ENCODE measurements at regions not wholly inside any gene's neighbourhood (a gene's known extent, or its start where the extent isn't known, plus 50 kb on each side); places are given as distances from the start of the nearest gene placed in this dataset.
"Not testable (repeated sequence)": the region's sequence is repeated elsewhere in the genome, so short reads cannot be mapped to it uniquely, and the experiment has no call there.

DNA sequence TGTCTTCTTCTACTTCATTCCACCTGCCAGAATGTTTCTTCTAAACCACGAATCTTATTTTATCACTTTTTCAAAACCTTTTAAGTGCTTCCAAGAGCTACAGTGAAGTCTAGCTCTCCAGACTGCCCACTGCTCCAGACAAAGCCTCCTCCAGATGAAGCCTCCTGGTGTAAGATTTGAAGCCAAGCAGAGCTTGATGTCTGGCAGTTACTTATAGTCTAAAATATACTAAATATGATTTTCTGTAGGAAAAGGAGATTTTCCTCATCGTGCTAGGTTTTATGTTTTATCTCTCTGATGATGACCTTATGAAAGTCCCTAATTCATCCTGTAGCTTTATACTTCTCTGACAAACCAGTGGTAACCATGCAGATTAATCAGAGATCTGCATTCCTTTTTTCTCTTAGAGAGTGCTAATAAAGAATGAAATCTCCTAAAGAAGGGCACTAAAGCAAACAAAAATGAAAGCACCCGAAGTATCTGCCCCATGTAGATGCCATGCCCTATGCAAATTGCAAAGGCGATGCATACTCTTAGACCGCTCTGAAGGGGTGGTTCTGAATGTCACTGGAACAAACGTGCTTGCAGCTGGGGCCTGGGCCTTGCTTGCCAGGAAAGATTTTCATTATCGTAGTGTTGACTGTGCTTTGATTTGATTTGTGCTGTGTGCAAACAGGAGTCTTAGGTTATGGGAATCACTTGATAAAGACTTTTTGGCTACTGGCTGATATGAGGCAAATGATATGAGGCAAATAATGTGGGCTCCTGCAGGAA lies 314.2 kb downstream of the PID1 start:
- DNase-seq = no peak
- in situ Hi-C loops (cut with MboI; ENCODE audit: low pct_unique_long_range_greater_than_20kb, low sequenced_read_pairs) = no loop called here

DNA sequence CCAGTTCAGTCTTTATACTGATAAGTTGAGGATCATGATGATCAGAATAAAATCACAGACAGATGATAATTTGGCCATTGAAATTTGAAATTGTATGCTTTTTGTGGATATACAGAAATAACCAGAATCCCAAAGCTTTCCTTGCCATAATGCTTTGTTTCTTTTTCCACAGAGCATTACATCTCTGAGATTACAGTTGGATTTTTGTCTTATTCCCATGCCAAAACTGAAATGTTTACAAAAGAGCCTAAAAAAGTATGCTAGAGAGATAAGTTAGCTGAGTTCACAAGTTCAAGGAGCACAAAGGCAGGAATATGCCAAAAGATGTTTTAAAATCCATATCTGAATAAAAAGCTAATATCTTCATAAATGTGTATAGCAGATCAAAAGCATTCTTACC lies 321.3 kb downstream of the PID1 start:
- DNase-seq = no peak
- in situ Hi-C loops (cut with MboI; ENCODE audit: low pct_unique_long_range_greater_than_20kb, low sequenced_read_pairs) = no loop called here

DNA sequence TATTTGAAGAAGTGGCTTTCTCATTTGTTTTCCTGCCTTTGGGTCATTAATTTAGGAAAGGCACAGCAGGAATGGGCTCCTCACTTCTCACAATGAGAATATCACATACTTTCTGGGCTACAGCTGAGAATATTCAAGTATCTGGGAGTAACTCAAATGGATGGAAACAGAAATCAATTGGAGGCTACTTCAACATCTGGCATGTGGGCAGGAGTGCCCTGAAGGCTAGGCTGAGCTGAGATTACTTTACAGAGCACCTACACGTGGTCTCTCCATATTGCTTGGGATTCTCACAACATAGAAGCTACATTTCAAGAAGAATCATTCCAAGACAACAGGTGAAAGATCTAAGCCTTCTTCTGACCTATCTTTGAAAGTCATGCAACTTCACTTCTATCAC lies 325.4 kb downstream of the PID1 start:
- DNase-seq = no peak
- in situ Hi-C loops (cut with MboI; ENCODE audit: low pct_unique_long_range_greater_than_20kb, low sequenced_read_pairs) = no loop called here

DNA sequence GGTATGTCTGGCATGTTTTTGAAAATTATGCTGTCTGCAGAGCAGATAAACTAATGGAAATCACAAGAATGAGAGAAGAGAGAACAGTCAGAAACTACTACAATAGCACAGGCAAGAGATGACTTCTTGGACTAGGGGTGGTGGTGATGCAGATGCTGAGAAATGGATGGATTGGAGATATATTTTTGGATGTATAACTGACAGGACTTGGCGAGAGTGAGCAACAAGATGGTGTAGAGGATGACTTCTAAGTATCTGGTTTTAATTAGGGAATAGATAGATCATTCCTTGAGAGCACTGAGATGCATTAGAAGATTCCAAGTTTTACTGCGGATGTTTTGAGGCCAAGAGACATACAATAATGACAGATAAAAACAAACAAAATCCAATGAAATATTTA lies 328.2 kb downstream of the PID1 start:
- no peak for DNase-seq
- in situ Hi-C loops (cut with MboI; ENCODE audit: low pct_unique_long_range_greater_than_20kb, low sequenced_read_pairs) = no loop called here

DNA sequence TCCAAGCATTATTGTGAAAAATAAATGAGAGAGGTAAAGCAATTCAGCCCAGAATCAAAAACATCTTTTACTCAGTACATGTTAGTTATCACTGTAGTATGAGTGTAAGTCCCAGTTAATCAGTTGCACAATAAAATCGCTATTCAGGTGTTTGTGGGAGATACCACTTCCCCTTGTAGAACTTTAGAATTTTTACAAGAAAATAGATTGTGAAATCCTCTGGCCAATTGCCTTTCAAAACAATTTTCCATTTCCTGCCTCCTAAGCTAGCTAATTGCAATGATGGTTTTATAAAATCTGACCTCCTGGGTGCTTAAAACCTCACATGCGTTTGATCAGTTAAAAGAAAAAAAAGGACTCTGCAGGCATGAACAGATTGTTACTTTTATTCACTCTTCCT lies 332.5 kb downstream of the PID1 start:
- in situ Hi-C loops (cut with MboI; ENCODE audit: low pct_unique_long_range_greater_than_20kb, low sequenced_read_pairs) = no loop called here
- DNase-seq = peak; percentile 20

DNA sequence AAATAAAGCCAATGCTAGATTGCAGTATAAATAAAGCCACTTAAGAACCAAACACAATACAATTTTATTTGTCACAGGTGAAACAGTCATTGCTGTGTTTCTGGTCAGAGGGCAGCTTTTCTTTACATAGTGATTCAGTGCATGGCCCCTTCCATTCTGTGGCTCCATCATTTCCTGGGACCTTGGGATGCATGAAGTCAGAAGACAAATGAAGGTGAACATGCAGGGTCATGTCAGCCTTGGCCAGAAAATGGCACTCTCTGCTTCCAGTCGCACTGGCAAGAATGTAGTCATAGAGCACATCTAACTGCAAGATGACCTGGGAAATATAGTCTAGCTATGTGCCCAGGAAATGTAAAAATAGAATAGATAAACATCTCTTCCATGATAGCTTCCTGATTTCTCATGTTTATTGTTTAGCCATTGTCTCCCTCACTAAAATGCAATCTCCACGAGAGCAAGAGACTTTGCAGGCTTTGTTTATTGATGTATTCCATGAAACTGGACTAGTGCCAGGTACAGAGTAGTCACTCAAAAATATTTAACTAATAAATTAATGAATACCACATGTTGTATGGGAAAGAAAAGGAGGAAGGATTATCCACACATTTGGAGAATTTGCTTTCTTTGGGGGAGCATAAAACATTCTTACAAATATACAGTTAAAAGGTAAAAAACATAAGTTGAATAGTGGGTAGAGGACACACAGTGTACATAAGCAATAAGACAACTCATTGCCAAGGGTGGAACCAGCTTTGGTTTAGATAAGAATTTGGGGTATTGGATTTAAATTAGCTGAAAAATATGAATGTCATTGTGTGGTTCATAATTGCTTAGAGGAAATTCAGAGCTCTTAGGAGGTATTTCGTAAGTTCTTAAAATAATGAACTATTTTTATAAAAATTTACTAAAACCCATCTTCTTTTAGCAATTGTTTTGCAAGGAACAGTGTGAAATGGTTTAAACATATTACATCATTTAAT lies 343.8 kb downstream of the PID1 start:
- in situ Hi-C loops (cut with MboI; ENCODE audit: low pct_unique_long_range_greater_than_20kb, low sequenced_read_pairs) = no loop called here
- DNase-seq = no peak

DNA sequence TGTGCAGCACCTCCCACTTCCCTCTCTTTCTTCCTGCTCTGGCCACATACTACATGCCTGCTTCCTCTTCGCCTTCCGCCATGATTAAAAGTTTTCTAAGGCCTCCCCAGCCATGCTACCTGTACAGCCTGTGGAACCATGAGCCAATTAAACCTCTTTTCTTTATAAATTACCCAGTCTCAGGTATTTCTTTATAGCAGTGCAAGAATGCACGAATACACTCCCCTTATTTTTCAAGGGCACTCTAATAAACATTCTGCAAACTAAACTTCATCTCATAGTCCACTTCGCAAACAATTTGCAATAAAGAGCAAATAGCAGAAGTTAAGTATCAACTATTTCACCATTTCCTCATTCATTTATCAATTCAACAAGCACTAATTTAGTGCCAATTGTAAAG lies 351.3 kb downstream of the PID1 start:
- DNase-seq = no peak
- in situ Hi-C loops (cut with MboI; ENCODE audit: low pct_unique_long_range_greater_than_20kb, low sequenced_read_pairs) = no loop called here

DNA sequence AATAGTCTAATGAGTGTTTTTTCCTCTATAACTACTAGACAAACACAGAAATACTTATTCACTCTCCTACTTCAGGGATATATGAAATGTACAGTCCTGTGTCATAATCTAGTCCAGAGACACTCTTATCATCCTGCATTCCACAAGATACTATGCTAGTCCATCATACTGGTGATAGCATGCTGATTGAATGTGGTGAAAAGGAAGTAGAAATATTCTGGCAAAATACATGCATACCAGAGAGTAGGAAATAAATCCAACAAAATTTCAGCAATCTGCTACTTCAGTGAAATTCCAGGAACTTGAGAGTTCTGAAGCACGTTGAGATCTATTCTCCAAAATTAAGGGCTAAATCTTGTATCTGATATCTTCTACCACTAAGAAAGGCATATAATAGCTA lies 353.9 kb downstream of the PID1 start:
- DNase-seq = no peak
- in situ Hi-C loops (cut with MboI; ENCODE audit: low pct_unique_long_range_greater_than_20kb, low sequenced_read_pairs) = no loop called here

DNA sequence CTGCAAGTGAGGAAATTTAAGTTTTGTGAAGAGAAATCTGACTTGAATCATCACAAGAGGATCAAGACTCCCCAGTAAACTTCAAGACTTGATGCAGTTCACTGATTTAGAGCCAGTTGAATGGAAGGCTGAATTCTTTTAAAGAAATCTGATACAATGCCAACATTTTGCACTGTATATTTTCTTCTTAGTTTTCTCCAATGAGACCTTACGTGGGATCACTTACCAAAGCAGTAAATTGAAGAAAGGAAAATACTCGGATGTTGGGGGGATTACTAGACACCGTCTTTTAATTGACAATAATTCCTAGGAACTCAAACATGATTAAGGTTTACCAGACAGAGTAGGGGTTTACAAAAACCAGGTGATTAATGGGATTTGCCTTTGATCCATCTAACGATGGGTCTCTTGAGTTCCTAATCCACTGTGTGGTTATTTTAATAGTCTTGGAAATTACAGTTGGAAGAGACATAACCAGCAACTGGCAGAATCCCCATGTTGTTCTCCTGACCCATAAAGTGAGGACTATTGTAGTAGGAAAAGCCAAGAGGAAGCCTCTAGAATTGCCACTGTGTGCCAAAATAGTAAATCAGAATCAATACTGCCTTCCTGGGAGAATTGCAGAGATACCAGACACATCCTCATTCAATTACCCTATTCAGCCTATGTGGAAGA lies 354.5 kb downstream of the PID1 start:
- in situ Hi-C loops (cut with MboI; ENCODE audit: low pct_unique_long_range_greater_than_20kb, low sequenced_read_pairs) = no loop called here

DNA sequence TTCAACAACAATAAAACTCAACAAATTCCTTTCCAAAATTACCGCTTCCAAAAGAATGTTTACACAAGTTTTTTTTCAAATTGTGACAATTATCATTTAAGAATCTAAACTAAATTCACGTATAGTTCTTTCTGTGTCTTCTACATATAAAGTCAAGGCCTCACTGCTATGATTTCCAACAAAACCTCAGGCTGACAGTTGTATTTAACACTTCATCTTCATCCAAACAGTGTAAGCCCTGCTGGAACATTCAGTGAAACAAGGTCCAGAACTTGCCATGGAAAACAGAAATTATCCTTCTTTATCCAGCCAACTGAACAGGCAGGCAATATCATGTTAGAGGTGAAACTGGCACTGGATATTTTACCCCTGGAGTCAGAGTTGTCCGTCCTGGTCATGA lies 357.9 kb downstream of the PID1 start:
- in situ Hi-C loops (cut with MboI; ENCODE audit: low pct_unique_long_range_greater_than_20kb, low sequenced_read_pairs) = no loop called here
- DNase-seq = no peak

More for the DNA sequence above, 354.5 kb downstream of the PID1 start:
- DNase-seq = no peak

DNA sequence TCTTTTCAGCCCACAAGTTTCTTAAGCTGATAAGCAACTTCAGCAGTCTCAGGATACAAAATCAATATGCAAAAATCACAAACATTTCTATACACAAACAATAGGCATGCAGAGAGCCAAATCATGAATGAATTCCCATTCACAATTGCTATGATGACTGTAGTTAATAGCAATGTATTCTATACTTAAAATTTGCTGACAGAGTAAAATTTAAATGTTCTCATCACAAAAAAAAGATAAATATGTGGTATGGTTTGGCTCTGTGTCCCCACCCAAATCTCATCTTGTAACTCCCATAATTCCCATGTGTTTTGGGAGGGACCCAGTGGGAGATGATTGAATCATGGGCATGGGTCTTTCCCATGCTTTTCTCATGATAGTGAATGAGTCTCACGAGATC lies 360.2 kb downstream of the PID1 start:
- in situ Hi-C loops (cut with MboI; ENCODE audit: low pct_unique_long_range_greater_than_20kb, low sequenced_read_pairs); DNase-seq: not testable (repeated sequence)

DNA sequence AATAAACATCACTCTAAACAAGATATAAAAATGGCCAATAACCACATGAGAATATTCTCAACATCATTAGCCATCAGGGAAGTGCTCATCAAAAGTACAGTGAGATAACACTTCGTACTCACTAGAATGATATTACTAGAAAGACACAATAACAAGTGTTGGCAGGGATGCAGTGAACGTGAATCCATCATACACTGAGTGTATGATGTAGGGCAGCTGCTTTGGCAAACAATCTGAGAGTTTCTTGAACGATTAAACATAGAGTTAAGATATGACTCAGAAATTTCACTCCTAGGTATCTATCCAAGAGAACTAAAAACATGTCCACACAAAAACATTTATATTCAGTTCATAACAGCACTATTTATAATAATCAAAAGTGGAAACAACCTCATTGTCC lies 368.9 kb downstream of the PID1 start:
- in situ Hi-C loops (cut with MboI; ENCODE audit: low pct_unique_long_range_greater_than_20kb, low sequenced_read_pairs) = no loop called here
- no peak for DNase-seq

DNA sequence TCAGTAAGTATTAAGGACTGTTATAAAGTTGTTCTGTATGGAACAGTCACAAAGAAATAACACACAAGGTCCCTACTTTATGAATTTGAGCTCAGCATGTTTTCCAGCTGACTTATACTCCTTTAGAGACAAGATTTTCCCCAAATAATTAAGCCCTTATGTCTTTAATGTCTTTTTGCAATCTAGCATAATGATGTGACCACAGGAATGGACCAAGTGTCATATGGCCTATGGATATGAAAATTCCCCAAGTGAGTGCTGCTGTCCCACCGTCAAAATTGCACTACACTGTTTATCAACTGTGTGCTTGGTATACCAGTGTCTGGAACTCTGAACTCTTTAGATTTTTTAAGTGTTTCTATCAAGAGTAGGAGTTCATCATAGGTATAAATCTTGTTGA lies 369.6 kb downstream of the PID1 start:
- in situ Hi-C loops (cut with MboI; ENCODE audit: low pct_unique_long_range_greater_than_20kb, low sequenced_read_pairs) = no loop called here
- no peak for DNase-seq

DNA sequence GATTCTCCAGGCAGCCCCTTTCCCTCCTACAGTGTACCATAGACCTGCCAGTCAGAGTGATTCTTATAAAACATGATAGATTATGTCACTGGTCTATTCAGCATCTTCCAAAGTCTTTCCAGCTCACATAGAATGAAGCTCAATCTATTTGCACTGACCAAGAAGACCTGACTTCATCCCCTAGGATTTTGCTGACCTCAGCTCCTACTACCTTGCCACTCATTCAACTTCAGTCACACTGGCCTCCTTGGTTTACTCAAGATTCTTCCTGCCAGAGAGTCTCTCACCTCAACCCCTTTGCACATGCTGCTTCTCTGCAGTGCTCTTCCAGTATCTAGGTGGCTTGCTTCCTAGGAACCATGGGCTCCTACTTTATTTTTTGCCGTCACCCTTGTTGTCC lies 392.9 kb downstream of the PID1 start:
- in situ Hi-C loops (cut with MboI; ENCODE audit: low pct_unique_long_range_greater_than_20kb, low sequenced_read_pairs) = no loop called here
- no peak for DNase-seq

DNA sequence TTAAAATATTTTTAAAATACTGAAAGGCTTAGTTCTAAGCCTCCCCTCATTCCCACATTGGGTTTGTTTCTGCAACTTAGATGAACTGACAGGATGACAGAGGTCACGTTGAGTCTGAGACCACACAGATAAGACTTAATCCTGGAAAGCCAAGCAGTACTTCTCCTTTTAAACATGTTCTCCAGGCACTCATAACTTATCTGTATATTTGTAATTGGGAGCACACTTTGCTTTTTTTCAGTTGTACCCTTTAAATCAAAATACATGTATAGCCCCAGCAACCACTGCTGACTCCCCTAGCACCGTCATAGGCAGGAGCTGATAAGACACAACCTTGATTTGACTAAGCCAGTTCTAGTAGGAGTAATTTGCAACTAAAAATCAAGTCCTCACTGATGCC lies 394.8 kb downstream of the PID1 start:
- in situ Hi-C loops (cut with MboI; ENCODE audit: low pct_unique_long_range_greater_than_20kb, low sequenced_read_pairs) = no loop called here
- no peak for DNase-seq

DNA sequence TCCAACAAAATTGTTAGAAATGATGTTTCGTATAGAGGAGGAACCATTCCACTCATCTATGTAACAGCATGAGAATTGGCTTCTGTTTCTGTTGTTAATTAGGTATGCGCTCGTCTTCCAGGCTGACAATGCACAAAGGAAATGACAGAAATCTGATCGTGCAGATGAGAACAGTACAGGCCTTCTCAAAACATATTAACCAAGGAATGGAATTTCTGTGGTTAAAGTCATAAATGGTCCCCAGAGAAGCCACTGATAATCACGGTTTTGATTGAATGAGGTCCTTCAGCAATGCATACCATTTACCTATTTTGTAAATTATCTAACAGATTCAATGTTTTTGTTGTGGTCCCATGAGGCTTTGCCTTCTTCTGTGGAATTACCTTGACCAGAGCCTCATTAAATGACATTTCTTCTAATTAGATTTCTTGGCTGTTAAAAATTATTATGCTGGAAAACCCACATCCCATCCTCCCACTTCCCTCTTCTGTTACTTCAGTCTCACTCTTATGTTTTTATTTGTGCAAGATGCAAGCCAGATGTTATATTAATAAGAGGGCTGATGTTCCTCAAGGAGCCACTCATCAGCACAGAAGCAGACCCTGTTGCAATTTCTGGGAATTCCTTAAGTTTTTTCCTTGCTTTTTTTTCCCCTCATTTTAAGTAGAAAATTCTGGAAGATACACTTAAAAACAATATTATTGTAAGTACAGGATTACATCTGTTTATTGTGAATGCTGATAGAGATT lies 395.8 kb downstream of the PID1 start:
- in situ Hi-C loops (cut with MboI; ENCODE audit: low pct_unique_long_range_greater_than_20kb, low sequenced_read_pairs) = no loop called here
- DNase-seq = no peak

DNA sequence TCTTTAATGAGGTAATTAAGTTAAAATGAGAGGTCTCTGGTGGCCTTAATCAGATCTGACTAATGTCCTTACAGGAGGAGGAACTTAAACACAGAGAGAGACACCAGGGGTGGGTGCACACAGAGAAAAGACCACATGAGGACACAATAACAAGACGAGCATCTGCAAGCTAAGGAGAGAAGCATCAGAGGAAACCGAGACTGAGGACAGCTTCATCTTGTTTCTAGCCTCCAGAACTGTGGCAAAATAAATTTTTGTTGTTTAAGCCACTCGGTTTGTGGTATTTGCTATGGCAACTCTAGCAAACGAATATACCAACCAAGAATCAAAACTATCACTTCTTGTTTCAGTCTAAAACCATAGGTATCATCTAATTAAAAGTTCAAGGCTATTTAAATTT lies 400.1 kb downstream of the PID1 start:
- DNase-seq = no peak
- in situ Hi-C loops (cut with MboI; ENCODE audit: low pct_unique_long_range_greater_than_20kb, low sequenced_read_pairs) = no loop called here

DNA sequence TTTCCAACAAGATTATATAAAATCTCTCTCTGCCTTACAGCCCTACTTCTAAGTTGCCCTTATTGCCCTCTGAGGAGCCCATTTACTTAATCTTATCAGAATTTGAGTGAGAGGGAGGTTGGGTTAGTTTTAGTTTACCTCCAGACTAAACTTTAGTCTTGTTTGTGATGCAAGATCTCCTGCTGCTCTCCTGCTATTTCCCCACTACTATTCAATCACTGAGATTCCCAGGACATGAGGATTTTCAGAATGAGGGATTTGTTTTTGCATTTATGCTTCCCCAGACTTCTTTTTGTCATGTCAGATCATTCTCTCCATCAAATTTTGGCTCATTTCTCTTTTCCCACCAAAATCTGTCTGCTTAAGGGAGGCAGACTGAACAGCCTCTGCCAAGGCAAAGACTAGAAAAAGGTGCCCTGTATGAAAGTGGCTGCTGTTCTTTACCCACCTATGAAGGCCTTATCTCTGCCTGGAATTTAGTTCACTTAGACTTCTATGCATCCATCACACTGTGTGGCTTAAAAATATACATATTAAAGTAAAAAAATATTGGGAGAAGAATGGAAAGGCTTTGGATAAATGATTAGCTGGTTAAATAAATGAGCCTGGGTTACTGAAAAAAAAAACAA lies 401.3 kb downstream of the PID1 start:
- DNase-seq = no peak
- in situ Hi-C loops (cut with MboI; ENCODE audit: low pct_unique_long_range_greater_than_20kb, low sequenced_read_pairs) = no loop called here

DNA sequence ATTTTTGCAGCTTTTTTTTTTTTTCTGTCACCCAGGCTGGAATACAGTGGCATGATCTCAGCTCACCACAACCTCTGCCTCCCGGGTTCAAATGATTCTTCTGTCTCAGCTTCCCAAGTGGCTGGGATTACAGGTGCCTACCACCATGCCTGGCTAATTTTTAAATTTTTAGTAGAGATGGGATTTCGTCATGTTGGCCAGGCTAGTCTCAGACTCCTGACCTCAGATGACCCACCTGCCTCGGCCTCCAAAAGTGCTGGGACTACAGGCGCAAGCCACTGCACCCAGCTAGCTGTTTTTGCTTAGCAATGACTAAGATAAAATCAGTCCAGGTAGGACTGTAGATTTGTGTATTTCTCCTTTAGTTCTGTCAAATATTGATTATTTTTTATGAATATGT lies 403.7 kb downstream of the PID1 start:
- in situ Hi-C loops (cut with MboI; ENCODE audit: low pct_unique_long_range_greater_than_20kb, low sequenced_read_pairs) = no loop called here
- no peak for DNase-seq
